GM12878 (cell line): ENCODE measurements at regions not wholly inside any gene's neighbourhood (a gene's known extent, or its start where the extent isn't known, plus 50 kb on each side); places are given as distances from the start of the nearest gene placed in this dataset.

Experiments used
- ATAC-seq: fragments of 200-7000 bp; cut with Tn5 transposase; 3 replicates; pipeline ENCODE4 v1.9.1; 2020; ENCODE audit warnings: mild to moderate bottlenecking, moderate library complexity
- BruUV-seq: library from RNA; stranded (reverse); fragments of 400-500 nt; replicated peaks from 2 replicates; lab custom pipeline; 2021; lab: Mats Ljungman, UMichigan
- CTCF ChIA-PET: fragments of 300-600 bp; sonication (Branson Sonifier 250); formaldehyde crosslinking; extraction: SDS; loops from one replicate; lab custom pipeline; 2021; ENCODE audit warnings: inconsistent platforms; lab: Yijun Ruan, JAX
- POLR2A ChIA-PET: fragments of 350-600 bp; formaldehyde crosslinking; extraction: SDS; loops from one replicate; lab custom pipeline; 2021; ENCODE audit warnings: inconsistent platforms; lab: Charles Lee
- RAD21 ChIA-PET: fragments of 300-600 bp; sonication (Branson Sonifier 250); formaldehyde crosslinking; loops from one replicate; lab custom pipeline; 2023; ENCODE audit warnings: antibody characterized with exemption; ENCODE audit not compliant: unreplicated experiment; lab: Charles Lee
- SMC1A ChIA-PET: fragments of 300-600 bp; sonication (Branson Sonifier 250); formaldehyde crosslinking; loops from one replicate; lab custom pipeline; 2023; ENCODE audit not compliant: unreplicated experiment, uncharacterized antibody; lab: Charles Lee
- DNase-seq: peaks from one replicate; pipeline ENCODE4 v3.0.0-alpha.2; 2011; ENCODE audit warnings: low read depth, low spot score
- FAIRE-seq: peaks from 3 replicates; lab custom pipeline; 2011; peaks lifted over from hg19 to GRCh38; lab: Jason Lieb, UNC
- H2AFZ ChIP-seq: 2 replicates; pipeline ENCODE4 v1.6.0; 2011; ENCODE audit warnings: low read depth, low read length, control low read depth; ENCODE audit not compliant: control insufficient read depth
- H3K27ac ChIP-seq: 2 replicates; pipeline ENCODE4 v1.5.1; 2011; ENCODE audit warnings: control low read depth; ENCODE audit not compliant: control insufficient read depth, insufficient read depth
- H3K27me3 ChIP-seq, 2 experiments: replicated peaks in 1 of 2; 2 replicates each; pipeline versions ENCODE4 v1.6.0 to v1.6.1; 2011; ENCODE audit warnings: low read length in 1 of 2; ENCODE audit not compliant: control insufficient read depth in 2 of 2, insufficient read depth in 2 of 2
- H3K36me3 ChIP-seq, 2 experiments: 2 replicates each; pipeline ENCODE4 v1.5.1; 2011; ENCODE audit warnings: low read length in 1 of 2; ENCODE audit not compliant: control insufficient read depth in 2 of 2, insufficient read depth in 2 of 2
- H3K4me1 ChIP-seq: 2 replicates; pipeline ENCODE4 v1.6.1; 2011; ENCODE audit warnings: mild to moderate bottlenecking, low read length, moderate library complexity, mixed read lengths; ENCODE audit not compliant: control insufficient read depth, insufficient read depth
- H3K4me2 ChIP-seq: 2 replicates; pipeline ENCODE4 v1.6.0; 2011; ENCODE audit warnings: control low read depth; ENCODE audit not compliant: control insufficient read depth, insufficient read depth
- H3K4me3 ChIP-seq: fragments of 200-600 bp; sonication (generic); 2 replicates; pipeline ENCODE4 v1.5.1; 2016
- H3K79me2 ChIP-seq: 2 replicates; pipeline ENCODE4 v1.6.0; 2011; ENCODE audit warnings: low read length; ENCODE audit not compliant: control insufficient read depth, insufficient read depth
- H3K9ac ChIP-seq: 2 replicates; pipeline ENCODE4 v1.8.0; 2011; ENCODE audit warnings: low read length, control low read depth, mixed read lengths; ENCODE audit not compliant: control insufficient read depth, insufficient read depth
- H3K9me3 ChIP-seq: replicated peaks from 3 replicates; pipeline ENCODE4 v1.5.1; 2011; ENCODE audit warnings: mild to moderate bottlenecking, low read length; ENCODE audit not compliant: control insufficient read depth, insufficient read depth
- H4K20me1 ChIP-seq: 2 replicates; pipeline ENCODE4 v1.6.0; 2011; ENCODE audit not compliant: control insufficient read depth, insufficient read depth
- BHLHE40 ChIP-seq, 2 experiments: fragments of 450-650 bp in 1 of 2; IDR thresholded peaks; 2 replicates each; pipeline ENCODE4 v1.6.1; 2011 to 2017; ENCODE audit warnings: low read depth in 2 of 2, borderline replicate concordance in 1 of 2, improper control_type of control experiment in 1 of 2, low read length in 1 of 2, mild to moderate bottlenecking in 1 of 2
- CBFB ChIP-seq: IDR thresholded peaks from 2 replicates; pipeline ENCODE4 v1.6.1; 2016; ENCODE audit warnings: antibody characterized with exemption, low read depth
- EGR1 ChIP-seq, 2 experiments: IDR thresholded peaks; 1 replicate in 1 of 2; 2 replicates in 1 of 2; pipeline ENCODE4 v1.6.1; 2011 to 2012; ENCODE audit warnings: low read depth in 2 of 2, low read length in 2 of 2, borderline replicate concordance in 1 of 2, mild to moderate bottlenecking in 1 of 2, moderate library complexity in 1 of 2
- ETV6 ChIP-seq, 2 experiments: fragments of 450-650 bp in 1 of 2; IDR thresholded peaks in 1 of 2; conservative IDR thresholded peaks in 1 of 2; 2 replicates each; pipeline ENCODE4 v1.6.1; 2014; ENCODE audit warnings: antibody characterized with exemption in 1 of 2, borderline replicate concordance in 1 of 2, low read depth in 1 of 2, mild to moderate bottlenecking in 1 of 2, moderate library complexity in 1 of 2
- IKZF2 ChIP-seq, 2 experiments: fragments of 450-650 bp; IDR thresholded peaks; 2 replicates each; pipeline ENCODE4 v1.6.1; 2017; ENCODE audit warnings: mild to moderate bottlenecking in 2 of 2, moderate library complexity in 2 of 2
- KDM1A ChIP-seq: fragments of 200-600 bp; sonication (generic); IDR thresholded peaks from 2 replicates; pipeline ENCODE4 v1.6.1; 2016; ENCODE audit warnings: borderline replicate concordance
- MTA2 ChIP-seq: fragments of 450-650 bp; IDR thresholded peaks from 2 replicates; pipeline ENCODE4 v1.6.1; 2016; ENCODE audit warnings: low read depth, mild to moderate bottlenecking, moderate library complexity
- MYC ChIP-seq: IDR thresholded peaks from 2 replicates; pipeline ENCODE4 v1.6.1; 2011; ENCODE audit warnings: mild to moderate bottlenecking, low read length, moderate library complexity, inconsistent platforms; ENCODE audit not compliant: insufficient read depth, insufficient replicate concordance, insufficient read length, severe bottlenecking
- PML ChIP-seq: IDR thresholded peaks from 2 replicates; pipeline ENCODE4 v1.6.1; 2012; ENCODE audit warnings: low read length, inconsistent platforms
- RB1 ChIP-seq: fragments of 450-650 bp; formaldehyde crosslinking; IDR thresholded peaks from 2 replicates; pipeline ENCODE4 v1.6.1; 2017; ENCODE audit warnings: mild to moderate bottlenecking, borderline replicate concordance
- RCOR1 ChIP-seq: conservative IDR thresholded peaks from 2 replicates; pipeline ENCODE4 v1.6.1; 2012; ENCODE audit warnings: low read depth, low read length, improper control_type of control experiment
- RELB ChIP-seq: fragments of 450-650 bp; IDR thresholded peaks from 2 replicates; pipeline ENCODE4 v1.6.1; 2017; ENCODE audit warnings: low read depth, mild to moderate bottlenecking, moderate library complexity
- TAF1 ChIP-seq: IDR thresholded peaks from 2 replicates; pipeline ENCODE4 v1.6.1; 2011; ENCODE audit warnings: mild to moderate bottlenecking, low read depth, low read length, borderline replicate concordance
- WRNIP1 ChIP-seq: IDR thresholded peaks from 2 replicates; pipeline ENCODE4 v1.6.1; 2011; ENCODE audit warnings: low read depth, low read length, improper control_type of control experiment, borderline replicate concordance
- ZNF217 ChIP-seq: fragments of 450-650 bp; IDR thresholded peaks from 2 replicates; pipeline ENCODE4 v1.6.1; 2017; ENCODE audit warnings: antibody characterized with exemption, mild to moderate bottlenecking
- ZSCAN29 ChIP-seq: fragments of 450-650 bp; IDR thresholded peaks from 2 replicates; pipeline ENCODE4 v1.6.1; 2017; ENCODE audit warnings: mild to moderate bottlenecking, moderate library complexity
- WGBS: methylation state at CpG from one replicate; pipeline ENCODE4 v1.1.6; 2016; ENCODE audit warnings: low lambda C conversion rate; ENCODE audit not compliant: insufficient replicate concordance, insufficient coverage; ENCODE audit errors: missing lambda C conversion rate; 5-methylcytosine and 5-hydroxymethylcytosine counted together
- in situ Hi-C: fragments of 300-500 bp; cut with MboI; formaldehyde crosslinking; loops from 9 replicates; pipeline ENCODE4 v1.14.3; 2018; ENCODE audit warnings: mixed read lengths
- intact Hi-C: fragments of 100-400 bp; cut with micrococcal nuclease; formaldehyde crosslinking; loops from one replicate; pipeline ENCODE4 v1.14.2; 2022; ENCODE audit not compliant: unreplicated experiment

GRCh38 chr2:117341690-117342089 is 472.8 kb upstream of the DDX18 start:
- H3K27me3 ChIP-seq = no peaks in the 10 kb centered on the region
- ChIA-PET RAD21 (no interaction called here), POLR2A (no interaction called here), CTCF (no interaction called here), SMC1A (no interaction called here)
- H3K9me3 ChIP-seq = no peaks in the 10 kb centered on the region
- no peak overlapping the region for H3K9ac ChIP-seq
- TF ChIP-seq TAF1 (no peak), ETV6 (conservative IDR thresholded peaks at IDR 0.05 in 1 of 2, IDR thresholded peaks at IDR 0.05 in 1 of 2; ENCODE audit: borderline replicate concordance in 1 of 2, low read depth in 1 of 2) (no peak), WRNIP1 (no peak), RCOR1 (no peak), MTA2 (no peak), PML (no peak), CBFB (no peak), RB1 (no peak), ZNF217 (no peak), MYC (no peak), ZSCAN29 (no peak), EGR1 (IDR thresholded peaks at IDR 0.05; ENCODE audit: borderline replicate concordance in 1 of 2, low read depth in 2 of 2, low read length in 2 of 2) (no peak), IKZF2 (IDR thresholded peaks at IDR 0.05) (no peak), KDM1A (no peak), BHLHE40 (IDR thresholded peaks at IDR 0.05; ENCODE audit: borderline replicate concordance in 1 of 2, low read depth in 2 of 2, low read length in 1 of 2) (no peak), RELB (no peak)
- H3K4me3 ChIP-seq = no peak overlapping the region
- no peak for FAIRE-seq
- 24% methylated on average over 5 of the region's 5 CpGs for WGBS
- no peak overlapping the region for H3K4me2 ChIP-seq
- H3K27ac ChIP-seq = no peak overlapping the region
- no peaks in the 10 kb centered on the region for H3K36me3 ChIP-seq
- in situ Hi-C loops (no loop called here), intact Hi-C loops (no loop called here)
- H3K4me1 ChIP-seq = no peaks in the 10 kb centered on the region
- BruUV-seq = no TSS peak
- no peaks in the 10 kb centered on the region for H4K20me1 ChIP-seq
- no peak overlapping the region for H2AFZ ChIP-seq
- no peaks in the 10 kb centered on the region for H3K79me2 ChIP-seq
- no peak for DNase-seq
- no peak for ATAC-seq
